ENCODE measurements at regions not wholly inside any gene's neighbourhood (a gene's known extent, or its start where the extent isn't known, plus 50 kb on each side); places are given as distances from the start of the nearest gene placed in this dataset.
"Not testable (repeated sequence)": the region's sequence is repeated elsewhere in the genome, so short reads cannot be mapped to it uniquely, and the experiment has no call there.

- no peak for DNase-seq (ENCODE audit: low spot score)
Observed at GRCh38 chr5:123949807-123950340, 437.9 kb downstream of the CSNK1G3 start.

- no peak for DNase-seq (ENCODE audit: low spot score)
Observed at GRCh38 chr5:123949043-123949804, 437.2 kb downstream of the CSNK1G3 start.

GRCh38 chr5:123947797-123948196, 435.8 kb downstream of the CSNK1G3 start:
- no peak for DNase-seq (ENCODE audit: low spot score)

- DNase-seq (ENCODE audit: low spot score), result no peak
Observed at GRCh38 chr5:123945548-123945947, 433.6 kb downstream of the CSNK1G3 start.

GRCh38 chr5:123943151-123943550, 431.2 kb downstream of the CSNK1G3 start:
- no peak for DNase-seq (ENCODE audit: low spot score)

- DNase-seq (ENCODE audit: low spot score), result no peak
Observed at GRCh38 chr5:123940416-123940815, 428.4 kb downstream of the CSNK1G3 start.

GRCh38 chr5:123937230-123937629, 425.3 kb downstream of the CSNK1G3 start:
- peak; percentile 24 for DNase-seq (ENCODE audit: low spot score)

- DNase-seq (ENCODE audit: low spot score), result no peak
Observed at GRCh38 chr5:123936548-123936947, 424.6 kb downstream of the CSNK1G3 start.

- not testable (repeated sequence) for DNase-seq (ENCODE audit: low spot score)
Observed at GRCh38 chr5:123933812-123934211, 421.8 kb downstream of the CSNK1G3 start.

GRCh38 chr5:123929055-123929474, 417.1 kb downstream of the CSNK1G3 start:
- no peak for DNase-seq (ENCODE audit: low spot score)

- DNase-seq (ENCODE audit: low spot score), result no peak
Observed at GRCh38 chr5:123928401-123928800, 416.4 kb downstream of the CSNK1G3 start.

GRCh38 chr5:123921193-123921592, 409.2 kb downstream of the CSNK1G3 start:
- no peak for DNase-seq (ENCODE audit: low spot score)

- no peak for DNase-seq (ENCODE audit: low spot score)
Observed at GRCh38 chr5:123916345-123917121, 404.6 kb downstream of the CSNK1G3 start.

GRCh38 chr5:123914333-123914732, 402.4 kb downstream of the CSNK1G3 start:
- no peak for DNase-seq (ENCODE audit: low spot score)

- no peak for DNase-seq (ENCODE audit: low spot score)
Observed at GRCh38 chr5:123907349-123907748, 395.4 kb downstream of the CSNK1G3 start.

- DNase-seq (ENCODE audit: low spot score), result no peak
Observed at GRCh38 chr5:123906698-123907295, 394.8 kb downstream of the CSNK1G3 start.

- no peak for DNase-seq (ENCODE audit: low spot score)
Observed at GRCh38 chr5:123885081-123885480, 373.1 kb downstream of the CSNK1G3 start.

- no peak for DNase-seq (ENCODE audit: low spot score)
Observed at GRCh38 chr5:123882965-123883345, 371.0 kb downstream of the CSNK1G3 start.

GRCh38 chr5:123882319-123882964, 370.5 kb downstream of the CSNK1G3 start:
- DNase-seq (ENCODE audit: low spot score), result no peak

- no peak for DNase-seq (ENCODE audit: low spot score)
Observed at GRCh38 chr5:123881759-123882244, 369.8 kb downstream of the CSNK1G3 start.

GRCh38 chr5:123880875-123881274, 368.9 kb downstream of the CSNK1G3 start:
- no peak for DNase-seq (ENCODE audit: low spot score)

- no peak for DNase-seq (ENCODE audit: low spot score)
Observed at GRCh38 chr5:123879071-123879470, 367.1 kb downstream of the CSNK1G3 start.

Data from Ammon's horn (tissue), 1 donor.